ENCODE measurements at regions not wholly inside any gene's neighbourhood (a gene's known extent, or its start where the extent isn't known, plus 50 kb on each side); places are given as distances from the start of the nearest gene placed in this dataset.

DNA sequence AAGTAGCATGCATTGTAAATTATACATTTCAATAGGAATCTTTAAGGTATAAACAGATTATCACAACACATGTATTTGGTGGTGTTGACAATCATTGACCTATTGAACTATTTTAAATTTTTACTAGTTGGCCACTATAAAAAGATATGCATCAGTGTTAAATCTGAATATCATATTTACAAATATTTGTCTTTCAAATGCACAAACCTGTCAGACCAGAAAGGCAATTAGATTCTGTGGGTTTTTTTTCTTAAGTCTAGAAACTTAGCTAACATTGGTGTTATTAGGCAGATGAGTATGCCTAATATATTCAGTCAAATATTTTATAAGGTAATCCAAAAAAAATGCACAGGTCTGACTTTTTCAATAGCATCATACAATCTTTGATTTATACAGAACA, 241.4 kb upstream of the DGKB start:
- TF ChIP-seq, protein P1, sequence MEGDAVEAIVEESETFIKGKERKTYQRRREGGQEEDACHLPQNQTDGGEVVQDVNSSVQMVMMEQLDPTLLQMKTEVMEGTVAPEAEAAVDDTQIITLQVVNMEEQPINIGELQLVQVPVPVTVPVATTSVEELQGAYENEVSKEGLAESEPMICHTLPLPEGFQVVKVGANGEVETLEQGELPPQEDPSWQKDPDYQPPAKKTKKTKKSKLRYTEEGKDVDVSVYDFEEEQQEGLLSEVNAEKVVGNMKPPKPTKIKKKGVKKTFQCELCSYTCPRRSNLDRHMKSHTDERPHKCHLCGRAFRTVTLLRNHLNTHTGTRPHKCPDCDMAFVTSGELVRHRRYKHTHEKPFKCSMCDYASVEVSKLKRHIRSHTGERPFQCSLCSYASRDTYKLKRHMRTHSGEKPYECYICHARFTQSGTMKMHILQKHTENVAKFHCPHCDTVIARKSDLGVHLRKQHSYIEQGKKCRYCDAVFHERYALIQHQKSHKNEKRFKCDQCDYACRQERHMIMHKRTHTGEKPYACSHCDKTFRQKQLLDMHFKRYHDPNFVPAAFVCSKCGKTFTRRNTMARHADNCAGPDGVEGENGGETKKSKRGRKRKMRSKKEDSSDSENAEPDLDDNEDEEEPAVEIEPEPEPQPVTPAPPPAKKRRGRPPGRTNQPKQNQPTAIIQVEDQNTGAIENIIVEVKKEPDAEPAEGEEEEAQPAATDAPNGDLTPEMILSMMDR (IDR thresholded peaks at IDR 0.05): no peak

- TF ChIP-seq, protein P1 (IDR thresholded peaks at IDR 0.05): no peak
These were observed 240.6 kb upstream of the DGKB start for GRCh38 chr7:15143121-15143520.

DNA sequence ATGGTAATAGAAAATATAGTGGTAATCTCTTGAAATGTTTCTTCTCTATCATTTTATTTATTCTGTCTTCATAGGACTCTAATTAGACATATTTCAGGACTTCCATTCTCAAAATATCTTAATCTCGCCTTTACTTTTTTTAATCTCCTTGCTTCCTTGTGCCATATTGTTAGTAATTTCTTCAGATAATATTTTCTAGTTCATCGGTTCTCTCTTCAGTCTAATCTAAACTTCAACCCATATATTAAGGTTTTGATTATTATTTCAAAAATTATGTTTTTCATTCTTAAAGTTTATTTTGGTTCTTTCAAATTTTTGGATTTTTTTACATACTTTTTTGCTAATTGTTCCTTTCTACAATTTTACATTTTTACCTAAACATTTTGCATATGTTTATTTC, 237.9 kb upstream of the DGKB start:
- TF ChIP-seq, protein P1 (IDR thresholded peaks at IDR 0.05): no peak

- TF ChIP-seq, protein P1 (IDR thresholded peaks at IDR 0.05): no peak
These were observed 229.1 kb upstream of the DGKB start for GRCh38 chr7:15131661-15132060.

- TF ChIP-seq, protein P1 (IDR thresholded peaks at IDR 0.05): no peak
These were observed 228.4 kb upstream of the DGKB start for GRCh38 chr7:15130666-15131541.

- TF ChIP-seq, protein P1 (IDR thresholded peaks at IDR 0.05): no peak
These were observed 226.2 kb upstream of the DGKB start for GRCh38 chr7:15128716-15129115.

DNA sequence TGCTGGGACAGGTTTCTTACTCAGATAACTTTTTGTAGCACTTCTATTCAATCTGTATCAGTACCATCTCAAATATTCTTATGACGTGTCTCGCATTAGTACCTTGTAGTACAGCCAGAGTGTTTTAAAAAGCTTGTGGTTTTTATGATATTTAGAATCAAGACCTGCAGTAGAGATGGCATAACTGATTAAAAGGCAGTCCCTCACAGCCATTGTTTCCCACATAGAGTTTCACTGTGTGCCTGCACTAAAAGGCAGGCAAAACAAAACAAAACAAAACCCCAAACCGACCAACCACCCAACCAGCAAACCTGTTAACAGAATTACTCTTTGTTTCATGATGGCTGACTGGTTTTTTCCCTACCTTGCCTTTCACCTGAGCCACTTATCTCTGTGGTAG, 221.3 kb upstream of the DGKB start:
- TF ChIP-seq, protein P1 (IDR thresholded peaks at IDR 0.05): no peak

Data from LNCAP (cell line).